SU-DHL-6 (cell line): ENCODE measurements at regions not wholly inside any gene's neighbourhood (a gene's known extent, or its start where the extent isn't known, plus 50 kb on each side); places are given as distances from the start of the nearest gene placed in this dataset.

Experiments used
- H2AFZ ChIP-seq: fragments of 200-600 bp; sonication (generic); 2 replicates; pipeline ENCODE4 v1.6.1; 2014; ENCODE audit warnings: low read depth, mild to moderate bottlenecking, moderate library complexity, mixed read lengths, antibody characterized with exemption, low read length; ENCODE audit not compliant: severe bottlenecking
- H3F3A ChIP-seq: fragments of 200-600 bp; shearing (Covaris generic); 2 replicates; pipeline ENCODE4 v1.6.0; 2016; ENCODE audit warnings: antibody characterized with exemption, mild to moderate bottlenecking; ENCODE audit not compliant: insufficient read depth
- H3K27ac ChIP-seq: fragments of 200-600 bp; sonication (generic); 2 replicates; pipeline ENCODE4 v1.5.1; 2016; ENCODE audit warnings: low read depth, mild to moderate bottlenecking, low read length, moderate library complexity, mixed read lengths
- H3K27me3 ChIP-seq: fragments of 200-600 bp; sonication (generic), shearing (Covaris generic); 2 replicates; pipeline ENCODE4 v1.6.0; 2014; ENCODE audit warnings: mild to moderate bottlenecking, low read length
- H3K36me3 ChIP-seq: fragments of 200-600 bp; sonication (generic); 2 replicates; pipeline ENCODE4 v1.6.1; 2014; ENCODE audit warnings: mild to moderate bottlenecking, low read length, mixed read lengths
- H3K4me2 ChIP-seq: fragments of 300-600, 200-600 bp; shearing (Covaris generic), sonication (generic); 2 replicates; pipeline ENCODE4 v1.6.0; 2014; ENCODE audit warnings: low read length, low read depth, mild to moderate bottlenecking; ENCODE audit not compliant: poor library complexity, severe bottlenecking
- H3K4me3 ChIP-seq: fragments of 200-600 bp; sonication (generic); 2 replicates; pipeline ENCODE4 v1.5.1; 2014; ENCODE audit warnings: antibody characterized with exemption, low read length, mild to moderate bottlenecking, mixed read lengths; ENCODE audit not compliant: insufficient read depth, poor library complexity, severe bottlenecking
- H3K79me2 ChIP-seq: fragments of 200-600 bp; sonication (generic); 2 replicates; pipeline ENCODE4 v1.6.1; 2014; ENCODE audit warnings: mild to moderate bottlenecking, low read length, moderate library complexity; ENCODE audit not compliant: insufficient read depth
- H3K9ac ChIP-seq: fragments of 200-600 bp; sonication (generic); 2 replicates; pipeline ENCODE4 v1.7.0; 2014; ENCODE audit warnings: mild to moderate bottlenecking, low read length
- H3K9me2 ChIP-seq: fragments of 200-600 bp; sonication (generic); replicated peaks from 2 replicates; pipeline ENCODE4 v1.6.1; 2014; ENCODE audit warnings: low read length; ENCODE audit not compliant: insufficient read depth
- H3K9me3 ChIP-seq: fragments of 200-600 bp; sonication (generic); 2 replicates; pipeline ENCODE4 v1.6.1; 2014; ENCODE audit warnings: low read length, mixed read lengths; ENCODE audit not compliant: insufficient read depth
- H4K20me1 ChIP-seq: fragments of 200-600 bp; sonication (generic); 2 replicates; pipeline ENCODE4 v1.6.1; 2014; ENCODE audit warnings: low read depth, mild to moderate bottlenecking, antibody characterized with exemption, low read length, moderate library complexity, mixed read lengths
- CTCF ChIP-seq: fragments of 200-600 bp; sonication (generic); IDR thresholded peaks from one replicate; pipeline ENCODE4 v1.5.1; 2017; ENCODE audit warnings: antibody characterized with exemption, mild to moderate bottlenecking, low read length, moderate library complexity; ENCODE audit not compliant: insufficient read depth, poor library complexity, severe bottlenecking
- EZH2phosphoT487 ChIP-seq: fragments of 200-600 bp; sonication (generic), shearing (Covaris generic); conservative IDR thresholded peaks from 2 replicates; pipeline ENCODE4 v1.6.1; 2018; ENCODE audit warnings: mild to moderate bottlenecking, antibody characterized with exemption, low read length, moderate library complexity, mixed read lengths

GRCh38 chr6:95169775-95170174 is 407.6 kb upstream of the MANEA start:
- Histone ChIP-seq H3K9me3 (no peaks in the 10 kb centered on the region), H3K27me3 (no peaks in the 10 kb centered on the region), H3K4me3 (no peak overlapping the region), H3F3A (no peaks in the 10 kb centered on the region), H3K9ac (no peak overlapping the region), H3K27ac (no peak overlapping the region), H3K36me3 (no peaks in the 10 kb centered on the region), H2AFZ (no peak overlapping the region), H4K20me1 (no peaks in the 10 kb centered on the region), H3K9me2 (no peaks in the 10 kb centered on the region), H3K79me2 (no peaks in the 10 kb centered on the region), H3K4me2 (no peak overlapping the region)
- TF ChIP-seq EZH2phosphoT487 = no peak
- no peak for TF ChIP-seq CTCF

GRCh38 chr6:95175927-95176675 is 401.2 kb upstream of the MANEA start:
- no peak overlapping the region for H3K27ac ChIP-seq
- no peak overlapping the region for H3K9ac ChIP-seq
- no peaks in the 10 kb centered on the region for H3K36me3 ChIP-seq
- no peaks in the 10 kb centered on the region for H3K9me2 ChIP-seq
- H3K9me3 ChIP-seq = no peaks in the 10 kb centered on the region
- TF ChIP-seq EZH2phosphoT487 (no peak), CTCF (no peak)
- H3F3A ChIP-seq = no peaks in the 10 kb centered on the region
- no peak overlapping the region for H3K4me3 ChIP-seq
- H3K27me3 ChIP-seq = no peaks in the 10 kb centered on the region
- no peak overlapping the region for H2AFZ ChIP-seq
- H3K79me2 ChIP-seq = no peaks in the 10 kb centered on the region
- no peak overlapping the region for H3K4me2 ChIP-seq
- H4K20me1 ChIP-seq = no peaks in the 10 kb centered on the region

- Histone ChIP-seq H3K79me2 (no peaks in the 10 kb centered on the region), H3K4me3 (no peak overlapping the region), H3K4me2 (no peak overlapping the region), H3K27me3 (no peaks in the 10 kb centered on the region), H3F3A (no peaks in the 10 kb centered on the region), H3K36me3 (no peaks in the 10 kb centered on the region), H3K9ac (no peak overlapping the region), H2AFZ (no peak overlapping the region), H3K9me3 (no peaks in the 10 kb centered on the region), H4K20me1 (no peaks in the 10 kb centered on the region), H3K27ac (no peak overlapping the region), H3K9me2 (no peaks in the 10 kb centered on the region)
- TF ChIP-seq EZH2phosphoT487 (no peak), CTCF (no peak)
These were observed 391.5 kb upstream of the MANEA start for GRCh38 chr6:95185874-95186273.
